ENCODE measurements at regions not wholly inside any gene's neighbourhood (a gene's known extent, or its start where the extent isn't known, plus 50 kb on each side); places are given as distances from the start of the nearest gene placed in this dataset.
"Not testable (repeated sequence)": the region's sequence is repeated elsewhere in the genome, so short reads cannot be mapped to it uniquely, and the experiment has no call there.

DNA sequence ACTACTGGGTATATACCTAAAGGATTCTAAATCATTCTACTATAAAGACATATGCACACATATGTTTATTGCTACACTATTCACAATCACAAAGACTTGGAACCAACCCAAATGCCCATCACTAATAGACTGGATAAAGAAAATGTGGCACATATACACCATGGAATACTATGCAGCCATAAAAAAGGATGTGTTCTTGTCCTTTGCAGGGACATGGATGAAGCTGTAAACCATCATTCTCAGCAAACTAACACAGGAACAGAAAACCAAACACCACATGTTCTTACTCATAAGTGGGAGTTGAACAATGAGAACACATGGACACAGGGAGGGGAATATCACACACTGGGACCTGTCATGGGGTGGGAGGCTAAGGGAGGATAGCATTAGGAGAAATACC, 249.0 kb downstream of the SLCO4C1 start:
- DNase-seq, result not testable (repeated sequence)

DNA sequence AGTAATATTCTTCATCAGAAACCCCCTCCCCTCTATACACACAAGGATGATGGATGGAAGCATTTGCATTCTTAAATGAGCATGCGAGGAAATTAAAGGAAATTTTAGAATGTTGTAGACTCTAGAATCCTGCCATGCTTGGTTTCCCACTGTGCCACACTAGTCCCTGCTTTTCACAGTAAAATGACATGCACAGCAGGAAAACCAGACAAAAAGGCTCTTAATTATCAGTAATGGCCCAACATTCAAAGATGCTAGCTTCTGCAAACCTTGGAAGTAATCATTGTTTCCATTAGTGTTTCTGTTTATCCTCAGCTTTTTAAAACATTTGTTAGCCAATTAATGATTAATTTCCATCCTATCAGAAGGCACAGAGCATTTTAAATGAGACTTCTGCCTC, 255.8 kb downstream of the SLCO4C1 start:
- no peak for DNase-seq

DNA sequence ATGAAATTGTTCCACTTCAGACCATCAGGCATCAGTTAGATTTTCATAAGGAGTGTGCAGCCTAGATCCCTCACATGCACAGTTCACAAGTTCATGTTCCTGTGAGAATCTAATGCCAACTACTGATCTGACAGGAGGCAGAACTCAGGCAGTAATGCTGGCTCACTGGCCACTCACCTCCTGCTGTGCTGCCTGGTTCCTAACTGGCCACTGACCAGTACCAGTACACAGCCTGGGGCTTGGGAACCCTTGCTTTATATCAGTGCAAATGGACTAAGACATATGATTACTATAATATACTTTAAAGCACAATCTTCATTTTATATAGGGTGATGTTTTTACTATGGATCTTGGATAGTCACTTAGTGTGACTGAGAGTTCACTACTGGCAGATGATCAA, 259.2 kb downstream of the SLCO4C1 start:
- no peak for DNase-seq

DNA sequence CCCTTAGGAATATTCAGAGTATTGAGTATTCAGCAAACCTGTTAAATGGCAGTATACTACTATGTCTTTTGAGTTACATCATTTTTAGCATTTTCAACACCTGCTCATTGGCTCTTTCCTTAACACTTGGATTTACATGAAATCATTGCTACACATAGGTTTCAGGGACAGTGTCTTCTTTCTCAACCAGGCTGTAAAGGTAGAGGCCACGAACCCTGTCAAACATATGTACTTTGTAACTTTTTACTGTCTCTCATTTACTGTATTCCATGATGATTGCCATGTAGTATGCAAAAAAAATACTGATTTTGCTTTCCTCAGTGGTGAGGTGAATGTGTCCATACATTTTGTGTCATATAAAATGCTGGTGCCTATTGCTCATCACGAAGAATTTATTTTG, 264.4 kb downstream of the SLCO4C1 start:
- DNase-seq, result no peak

DNA sequence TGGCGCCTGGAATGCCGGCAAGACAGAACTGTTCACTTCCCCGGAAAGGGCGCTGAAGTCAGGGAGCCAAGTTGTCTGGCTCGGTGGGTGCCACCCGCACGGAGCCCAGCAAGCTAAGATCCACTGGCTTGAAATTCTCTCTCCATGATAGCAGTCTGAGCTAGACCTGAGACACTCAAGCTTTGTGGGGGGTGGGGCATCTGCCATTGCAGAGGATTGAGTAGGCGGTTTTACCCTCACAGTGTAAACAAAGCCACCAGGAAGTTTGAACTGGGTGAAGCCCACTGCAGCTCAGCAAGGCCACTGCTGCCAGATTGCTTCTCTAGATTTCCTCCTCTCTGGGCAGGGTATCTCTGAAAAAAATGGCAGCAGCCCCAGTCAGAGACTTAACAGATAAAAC, 277.4 kb downstream of the SLCO4C1 start:
- DNase-seq, result no peak

DNA sequence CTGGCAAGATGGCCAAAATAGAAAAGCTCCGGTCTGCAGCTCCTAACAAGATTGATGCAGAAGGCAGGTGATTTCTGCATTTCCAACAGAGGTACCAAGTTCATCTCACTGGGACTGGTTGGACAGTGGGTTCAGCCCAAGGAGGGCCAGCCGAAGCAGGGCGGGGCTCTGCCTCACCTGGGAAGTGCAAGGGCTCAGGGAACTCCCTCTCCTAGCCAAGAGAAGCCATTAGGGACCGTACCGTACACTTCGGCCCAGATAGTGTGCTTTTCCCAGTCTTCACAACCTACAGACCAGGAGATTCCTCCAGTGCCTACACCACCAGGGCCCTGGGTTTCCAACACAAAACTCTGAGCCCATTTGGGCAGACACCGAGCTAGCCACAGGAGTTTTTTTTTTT, 277.8 kb downstream of the SLCO4C1 start:
- no peak for DNase-seq

DNA sequence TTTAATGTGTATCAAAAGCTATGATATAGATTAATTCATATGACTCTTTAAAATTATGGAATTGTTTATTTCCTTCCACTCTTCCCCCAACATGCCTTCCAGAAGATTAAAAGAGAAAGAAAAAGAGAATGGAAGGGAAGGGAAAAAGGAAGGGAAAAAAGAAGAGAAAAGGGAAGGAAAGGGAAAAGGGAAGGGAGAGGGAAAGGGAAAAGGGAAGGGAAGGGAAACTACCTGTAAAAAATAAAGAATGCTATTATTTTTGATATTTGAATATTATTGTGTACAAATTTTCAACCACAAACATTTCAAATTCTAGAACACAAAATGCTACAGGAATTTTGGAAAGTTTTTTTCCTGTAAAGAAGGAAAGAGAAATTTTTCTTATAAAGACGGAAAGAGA, 281.7 kb downstream of the SLCO4C1 start:
- no peak for DNase-seq

DNA sequence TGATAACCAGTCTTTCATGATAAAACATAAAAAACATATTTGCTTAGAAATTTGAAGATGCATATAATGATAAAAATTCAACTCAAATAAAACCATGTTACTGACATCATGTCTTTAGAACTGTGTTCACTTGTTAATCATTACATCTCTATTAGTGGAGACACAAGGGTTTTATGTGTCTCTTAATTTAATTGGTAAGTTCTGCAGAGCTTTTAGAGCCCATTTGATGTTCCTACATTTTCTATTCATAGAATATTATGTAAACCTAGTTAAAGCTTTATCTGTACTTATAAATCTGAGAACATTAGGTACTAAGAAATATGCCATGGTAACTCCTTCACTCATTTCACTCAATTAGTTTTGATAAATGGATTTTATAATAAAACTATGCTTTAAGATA, 285.4 kb downstream of the SLCO4C1 start:
- no peak for DNase-seq

DNA sequence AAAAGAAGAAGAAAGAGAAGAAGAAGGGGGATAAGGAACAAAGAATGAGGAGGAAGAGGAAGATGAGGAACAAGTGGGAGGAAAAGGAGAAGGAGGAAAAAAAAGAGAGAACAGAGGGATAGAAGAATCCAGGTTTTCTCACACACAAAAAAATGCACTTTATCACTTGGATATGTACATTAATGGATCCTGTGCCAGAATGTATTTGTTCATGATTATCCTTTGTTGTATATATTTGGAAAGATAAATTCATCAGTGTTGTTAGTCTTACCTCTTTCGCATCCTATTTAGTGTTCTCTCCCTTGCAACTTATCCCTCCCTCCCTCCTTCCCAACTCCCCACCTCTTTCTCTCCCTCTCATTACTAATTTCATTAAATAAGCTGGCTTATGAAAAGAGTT, 298.8 kb downstream of the SLCO4C1 start:
- DNase-seq, result no peak

DNA sequence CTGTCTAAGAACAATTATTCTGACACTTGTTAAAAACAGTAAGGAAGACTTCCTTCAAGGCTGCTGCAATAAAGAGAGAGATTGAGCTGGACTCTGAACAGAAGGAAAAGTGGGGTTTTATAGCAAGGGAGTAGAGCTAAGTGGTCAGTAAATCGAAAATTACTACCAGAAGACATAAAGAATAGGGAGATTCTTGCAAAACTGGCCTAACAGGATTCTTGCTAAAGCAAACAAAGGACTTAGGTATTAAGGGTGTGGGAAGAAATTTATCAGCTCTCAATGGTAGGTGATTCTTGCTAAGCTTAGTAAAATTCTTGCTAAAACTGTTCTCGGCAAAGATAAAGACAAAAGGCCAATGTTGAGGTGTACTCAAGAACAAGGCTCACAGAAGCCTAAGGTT, 300.5 kb downstream of the SLCO4C1 start:
- DNase-seq, result no peak

DNA sequence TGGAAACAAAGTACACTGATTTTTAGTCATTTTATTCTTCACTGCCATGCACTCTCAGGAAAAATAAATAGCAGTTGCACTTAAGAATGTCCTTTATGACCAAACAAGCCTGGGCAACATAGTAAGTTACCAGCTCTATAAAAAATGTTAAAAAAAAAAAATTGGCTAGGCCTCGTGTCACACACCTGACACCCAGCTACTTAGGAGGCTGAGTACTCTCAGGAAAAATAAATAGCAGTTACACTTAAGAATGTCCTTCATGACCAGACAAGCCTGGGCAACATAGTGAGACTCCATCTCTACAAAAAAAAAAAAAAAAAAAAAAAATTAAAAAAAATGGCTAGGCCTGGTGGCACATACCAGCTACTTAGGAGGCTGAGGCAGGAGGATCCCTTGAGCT, 304.6 kb downstream of the SLCO4C1 start:
- peak; percentile 40 for DNase-seq

DNA sequence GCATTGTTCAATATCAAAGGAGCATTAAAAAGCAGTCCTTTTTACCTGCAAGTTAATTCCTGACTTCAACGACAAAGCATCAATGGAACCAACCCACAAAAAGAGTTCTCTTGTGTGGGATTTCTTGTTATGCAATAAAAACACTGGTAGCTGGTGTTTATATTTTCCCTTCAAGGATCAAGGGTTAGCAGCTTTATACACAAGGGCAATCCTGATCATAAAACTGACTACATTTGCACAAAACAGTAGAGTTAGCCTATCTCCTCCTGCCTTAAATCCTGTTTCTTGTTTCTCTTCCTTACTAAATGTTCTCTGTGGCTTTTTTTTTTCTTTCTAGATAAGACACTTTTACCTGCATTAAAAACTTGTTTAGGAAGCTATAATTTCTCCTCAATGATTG, 306.4 kb downstream of the SLCO4C1 start:
- DNase-seq, result no peak

DNA sequence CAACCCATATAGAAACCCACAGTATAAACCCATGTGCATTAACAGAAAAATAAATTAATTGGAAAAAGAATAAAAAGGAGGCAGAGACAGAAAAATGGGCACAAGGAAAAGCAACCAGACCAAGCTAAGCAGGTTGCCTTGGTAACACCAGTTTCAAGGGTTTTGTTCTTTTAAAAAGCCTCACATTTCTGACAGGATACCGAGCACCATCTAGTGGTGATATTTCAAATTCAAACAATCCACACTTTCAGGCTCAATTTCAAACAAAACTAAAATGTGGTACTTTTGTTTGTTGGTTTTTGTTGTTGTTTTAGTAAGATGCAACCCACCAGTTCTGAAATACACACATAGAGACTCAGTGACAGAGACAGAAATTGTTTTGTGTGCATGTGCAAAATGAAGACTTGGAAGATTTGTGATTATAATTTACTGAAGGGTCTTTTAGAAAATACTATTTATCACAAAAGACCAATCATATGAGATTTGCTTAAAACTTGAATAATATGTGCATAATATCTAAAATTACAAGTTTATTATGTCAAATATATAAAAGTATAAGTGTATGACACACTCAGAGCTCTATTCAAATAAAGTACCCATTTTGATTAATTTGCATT, 318.2 kb downstream of the SLCO4C1 start:
- peak; percentile 66 for DNase-seq

DNA sequence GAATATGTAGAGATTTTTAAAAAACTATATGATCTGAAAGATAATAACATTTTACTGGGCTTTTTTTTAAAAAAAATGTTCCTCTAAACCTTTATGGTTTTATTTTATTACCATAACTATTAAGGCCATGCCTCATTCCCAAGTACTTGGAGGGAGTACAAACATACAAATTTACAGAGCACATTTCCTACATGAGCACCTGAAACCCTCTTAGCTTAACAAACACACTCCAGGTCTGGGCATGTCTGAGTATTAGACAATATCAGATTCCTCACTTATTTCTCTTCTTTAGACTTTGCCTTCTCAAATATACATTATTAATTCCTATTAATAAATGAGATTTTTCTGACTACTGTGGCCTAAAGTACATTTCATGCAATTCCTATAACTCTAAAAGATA, 319.2 kb downstream of the SLCO4C1 start:
- peak; percentile 75 for DNase-seq

DNA sequence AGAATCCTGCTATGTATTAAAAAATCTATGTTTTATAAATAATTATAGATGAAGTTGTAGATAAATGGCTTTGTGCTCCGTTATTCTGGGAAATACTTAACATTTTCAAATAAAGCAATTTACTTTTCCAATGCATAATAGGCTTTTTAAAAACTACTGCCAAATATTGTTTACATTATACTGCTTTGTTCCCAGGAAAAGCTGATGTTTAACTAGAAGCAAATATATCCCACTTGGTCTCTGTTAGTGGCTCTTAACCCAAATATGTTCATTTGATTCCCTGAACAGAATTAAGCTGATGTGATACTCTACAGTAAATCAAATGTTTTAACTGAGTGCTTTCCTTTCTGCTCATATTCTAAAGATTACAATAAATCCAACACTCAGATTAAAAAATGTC, 326.3 kb downstream of the SLCO4C1 start:
- DNase-seq, result no peak

DNA sequence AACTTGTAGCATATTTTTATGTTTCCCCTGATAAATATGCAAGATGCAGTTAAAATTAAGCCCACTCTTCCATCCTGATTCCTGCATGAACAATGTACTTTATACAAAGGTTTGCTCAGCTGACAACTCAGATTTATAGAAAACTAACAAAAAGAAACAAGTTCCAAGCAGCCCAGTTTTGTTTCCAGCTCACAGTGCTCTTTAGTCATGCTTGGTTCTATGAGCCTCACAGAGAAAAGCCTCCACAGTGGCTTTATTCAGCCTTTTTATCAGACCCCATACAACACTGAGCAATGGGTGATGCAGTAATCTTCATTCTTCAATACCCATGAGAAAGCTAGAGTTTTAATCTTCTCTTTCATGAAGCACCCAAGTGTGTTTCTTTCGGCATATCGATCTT, 329.6 kb downstream of the SLCO4C1 start:
- DNase-seq, result no peak

DNA sequence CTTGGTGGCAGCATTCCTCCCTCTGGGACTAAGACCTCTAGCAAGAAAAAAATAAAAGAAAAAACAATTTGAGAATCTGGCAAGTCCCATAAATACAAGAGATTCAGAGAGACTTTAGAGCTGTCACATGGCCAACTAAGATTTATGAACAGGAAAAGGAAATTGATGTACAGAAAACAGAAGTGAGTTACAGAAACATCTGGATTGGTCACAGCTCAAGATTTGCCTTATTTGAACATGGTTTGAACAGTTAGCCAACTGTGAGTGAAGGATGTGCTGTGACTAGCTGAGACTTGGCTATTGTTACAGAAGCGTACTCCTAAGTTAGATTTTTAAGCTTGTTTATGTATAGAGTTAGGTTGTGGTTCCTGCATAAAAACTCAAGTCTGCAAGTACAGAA, 340.2 kb downstream of the SLCO4C1 start:
- DNase-seq, result no peak

DNA sequence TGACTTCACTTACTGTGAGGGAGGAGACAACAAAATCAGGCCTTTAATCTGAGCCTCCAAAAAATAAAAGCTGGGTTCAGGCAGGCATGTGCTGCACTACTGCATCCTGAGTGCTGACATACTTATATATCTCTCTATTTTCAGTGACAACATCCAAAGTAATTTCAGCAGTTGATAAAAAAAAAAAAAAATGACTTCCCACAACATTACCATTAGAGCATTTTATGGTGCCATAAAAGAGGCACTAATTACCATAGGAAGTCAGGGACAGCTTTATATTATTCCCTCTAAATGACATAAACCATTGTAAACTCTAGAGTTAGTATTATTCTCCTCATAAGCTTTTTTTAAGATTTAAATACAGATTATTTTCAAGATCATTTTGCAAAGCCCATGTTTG, 346.1 kb downstream of the SLCO4C1 start:
- DNase-seq, result no peak

DNA sequence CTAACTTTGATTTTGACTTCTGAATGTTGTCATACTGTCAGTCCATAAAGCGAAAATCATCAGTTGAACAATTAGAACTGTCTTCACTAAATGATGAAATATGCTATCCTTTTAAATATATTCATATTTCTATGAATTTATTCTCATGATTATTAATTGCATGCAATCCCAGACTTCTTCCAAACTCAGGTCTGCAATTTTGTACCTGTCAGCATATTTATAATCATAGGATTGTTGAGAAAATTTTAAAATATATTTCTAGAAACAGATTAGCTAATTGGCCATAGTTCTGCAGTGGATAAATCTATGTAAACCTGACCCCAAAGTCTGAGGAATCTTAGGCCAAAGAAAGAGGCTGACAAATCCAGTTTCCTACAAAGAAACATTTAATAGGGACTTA, 347.5 kb downstream of the SLCO4C1 start:
- DNase-seq, result no peak

DNA sequence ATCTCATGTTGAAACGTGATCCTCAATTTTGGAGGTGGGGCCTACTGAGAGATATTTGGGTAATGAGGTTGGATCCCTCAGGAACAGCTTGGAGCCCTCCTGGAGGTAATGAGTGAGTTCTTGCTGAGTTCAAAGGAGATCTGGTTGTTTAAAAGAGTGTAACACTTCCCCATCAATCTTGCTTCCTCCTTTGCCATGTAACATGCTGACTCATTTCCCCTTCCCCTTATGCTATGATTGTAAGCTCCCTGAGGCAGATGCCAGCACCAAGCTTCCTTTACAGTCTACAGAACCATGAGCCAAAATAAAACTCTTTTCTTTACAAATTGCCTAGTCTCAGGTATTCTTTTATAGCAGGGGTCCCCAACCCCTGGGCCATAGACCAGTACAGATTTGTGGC, 352.3 kb downstream of the SLCO4C1 start:
- DNase-seq, result no peak

DNA sequence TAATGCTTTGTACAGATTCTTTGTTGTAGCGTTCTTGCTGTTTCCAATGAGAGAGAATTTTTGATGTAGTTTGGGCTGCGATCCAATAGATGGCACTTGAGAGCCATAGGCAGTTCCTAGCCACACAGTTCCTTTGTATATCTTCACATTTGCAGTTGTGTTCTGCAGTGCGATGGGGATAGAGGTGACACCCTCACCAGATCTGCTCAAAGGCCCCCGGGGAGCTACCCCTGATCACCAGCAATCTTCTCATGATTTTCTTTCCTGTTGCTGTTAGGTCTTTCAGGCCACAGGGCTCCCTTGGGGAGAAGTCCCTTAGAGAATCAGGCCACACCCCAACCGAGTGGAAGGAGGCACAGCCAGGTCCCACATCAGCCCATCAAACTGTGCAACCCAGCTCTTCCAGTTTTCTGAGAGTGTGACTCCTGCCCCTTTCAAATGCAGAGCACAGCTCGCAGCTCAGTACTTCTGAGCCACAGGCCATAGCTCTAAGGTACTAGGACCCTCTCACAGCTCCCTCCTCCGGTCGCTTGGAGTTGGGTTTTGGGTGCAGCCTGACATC, 353.7 kb downstream of the SLCO4C1 start:
- peak; percentile 23 for DNase-seq

DNA sequence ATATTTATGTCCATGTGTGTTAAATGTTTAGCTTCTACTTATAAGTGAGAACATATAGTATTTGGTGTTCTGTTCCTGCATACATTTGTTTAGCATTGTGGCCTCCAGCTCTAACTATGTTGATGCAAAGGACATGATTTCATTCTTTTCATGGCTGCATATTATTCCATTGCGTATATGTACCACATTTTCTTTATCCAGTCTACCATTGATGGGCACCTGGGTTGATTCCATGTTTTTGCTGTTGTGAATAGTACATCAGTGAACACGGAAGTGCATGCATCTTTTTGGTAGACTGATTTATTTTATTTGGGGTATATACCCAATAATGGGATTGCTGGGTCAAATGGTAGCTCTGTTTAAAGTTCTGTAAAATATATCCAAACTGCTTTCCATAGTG, 359.0 kb downstream of the SLCO4C1 start:
- no peak for DNase-seq

DNA sequence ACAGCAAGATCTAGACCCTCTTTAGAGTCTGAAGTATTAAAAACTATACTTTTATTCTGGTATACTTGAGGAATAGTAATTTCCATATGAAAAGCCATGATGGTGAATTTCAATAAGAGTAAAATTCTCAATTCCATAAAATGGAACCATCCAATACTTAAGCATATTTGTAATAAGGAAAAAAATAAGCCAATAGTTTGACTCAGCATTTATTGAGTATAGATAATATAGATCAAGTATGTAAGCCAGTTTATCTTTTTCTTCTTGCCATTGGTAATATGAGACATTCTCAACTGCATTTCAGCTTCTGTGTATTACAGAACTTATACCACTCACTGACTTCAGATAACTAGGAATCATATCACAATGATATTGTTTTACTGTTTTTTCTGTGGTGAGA, 361.0 kb downstream of the SLCO4C1 start:
- DNase-seq, result no peak

DNA sequence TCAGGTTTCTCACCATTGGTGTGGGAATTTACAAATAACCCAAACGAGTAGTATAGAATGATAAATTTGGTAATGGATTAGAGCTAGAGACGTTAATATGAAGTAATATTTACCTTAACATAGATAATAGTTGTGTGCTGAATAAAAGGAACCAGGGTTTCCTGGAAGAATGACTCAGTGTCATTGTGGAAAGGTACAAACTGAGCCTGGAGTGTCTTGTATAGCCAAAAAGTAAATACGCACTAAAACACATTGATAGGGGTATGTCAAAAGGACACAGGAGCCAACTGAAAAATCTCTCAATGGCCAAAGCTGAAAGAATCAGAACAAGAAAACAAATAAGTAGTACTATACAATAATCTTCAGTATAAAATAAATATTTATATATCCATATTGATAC, 363.5 kb downstream of the SLCO4C1 start:
- DNase-seq, result no peak

DNA sequence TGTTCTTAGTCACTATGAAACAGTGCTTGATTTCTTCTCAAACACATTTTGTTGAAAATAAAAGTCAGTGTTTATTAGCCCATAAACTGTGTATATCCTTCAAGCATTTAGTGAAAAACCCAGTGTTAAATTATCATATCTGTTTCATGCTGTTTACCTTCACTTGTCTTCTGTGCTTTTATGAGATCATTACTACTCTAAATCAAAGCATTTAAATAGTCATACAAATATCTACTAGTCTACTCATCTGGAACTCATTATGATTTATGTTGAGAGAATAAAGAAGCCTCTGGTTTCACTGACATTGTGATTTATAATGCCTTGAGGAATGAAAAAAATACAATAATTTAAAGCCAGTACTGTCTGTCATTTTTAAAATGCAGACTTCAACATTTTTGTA, 366.5 kb downstream of the SLCO4C1 start:
- DNase-seq, result no peak

DNA sequence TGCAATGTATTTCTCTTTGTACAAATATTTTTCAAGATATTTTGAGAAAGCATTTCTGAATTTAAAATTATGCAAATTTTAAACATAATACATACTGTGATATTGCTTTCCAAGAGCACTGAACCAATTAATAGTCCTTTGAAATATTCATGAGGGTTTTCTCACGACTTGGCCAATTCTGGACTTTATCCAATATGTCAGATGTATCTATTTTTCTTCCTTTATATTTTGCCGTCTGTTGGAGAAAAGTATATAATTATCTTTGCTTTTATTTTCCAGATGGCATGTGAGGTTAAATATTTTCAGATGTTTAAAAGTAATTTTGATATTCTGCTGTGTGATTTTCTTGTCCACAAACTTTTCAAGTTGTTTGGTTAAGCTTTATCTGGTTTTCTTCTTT, 378.9 kb downstream of the SLCO4C1 start:
- no peak for DNase-seq
